ENCODE measurements at regions not wholly inside any gene's neighbourhood (a gene's known extent, or its start where the extent isn't known, plus 50 kb on each side); places are given as distances from the start of the nearest gene placed in this dataset.

GRCh38 chr20:7702141-7702540, 238.1 kb downstream of the HAO1 start:
- no peak for TF ChIP-seq EZH2 (IDR thresholded peaks at IDR 0.05; ENCODE audit: borderline replicate concordance, insufficient read depth, low read depth, low read length, poor library complexity, severe bottlenecking)
- TF ChIP-seq CTCF (IDR thresholded peaks at IDR 0.05) = no peak

Data from B cell (primary cell).